ENCODE measurements at regions not wholly inside any gene's neighbourhood (a gene's known extent, or its start where the extent isn't known, plus 50 kb on each side); places are given as distances from the start of the nearest gene placed in this dataset.

GRCh38 chr2:51256736-51257135, 224.8 kb upstream of the NRXN1 start:
- Histone ChIP-seq H2AFZ (ENCODE audit: control insufficient read depth, low read depth, low read length) (no peak overlapping the region), H3K4me1 (ENCODE audit: control insufficient read depth, insufficient read depth, low read length) (no peaks in the 10 kb centered on the region), H4K20me1 (ENCODE audit: control insufficient read depth, insufficient read depth) (no peaks in the 10 kb centered on the region), H3K27ac (ENCODE audit: control insufficient read depth, insufficient read depth) (no peak overlapping the region), H3K36me3 (ENCODE audit: control insufficient read depth in 2 of 2, insufficient read depth in 2 of 2, low read length in 1 of 2) (no peaks in the 10 kb centered on the region), H3K4me3 (no peak overlapping the region), H3K9ac (ENCODE audit: control insufficient read depth, insufficient read depth, low read length) (no peak overlapping the region), H3K27me3 (replicated peaks in 1 of 2; ENCODE audit: control insufficient read depth in 2 of 2, insufficient read depth in 2 of 2, low read length in 1 of 2) (no peaks in the 10 kb centered on the region), H3K4me2 (ENCODE audit: control insufficient read depth, insufficient read depth) (no peak overlapping the region), H3K9me3 (replicated peaks; ENCODE audit: control insufficient read depth, insufficient read depth, low read length) (no peaks in the 10 kb centered on the region), H3K79me2 (ENCODE audit: control insufficient read depth, insufficient read depth, low read length) (no peaks in the 10 kb centered on the region)
- ChIA-PET SMC1A (ENCODE audit: uncharacterized antibody, unreplicated experiment) (interaction anchor here (1.0 kb wide), 1 partner anchor 11 kb away, joined by 3 read pairs; no protein-coding TSS in a partner anchor), CTCF (no interaction called here), RAD21 (ENCODE audit: unreplicated experiment) (no interaction called here), POLR2A (no interaction called here)
- no TSS peak for BruUV-seq (replicated peaks)
- ATAC-seq (no peak), FAIRE-seq (no peak), DNase-seq (ENCODE audit: low read depth, low spot score) (no peak)
- intact Hi-C loops (cut with micrococcal nuclease; ENCODE audit: unreplicated experiment) (no loop called here), in situ Hi-C loops (cut with MboI) (no loop called here)
- TF ChIP-seq RELB (IDR thresholded peaks at IDR 0.05; ENCODE audit: low read depth), result no peak
- WGBS (ENCODE audit: insufficient coverage, insufficient replicate concordance, low lambda C conversion rate, missing lambda C conversion rate), result 37% methylated on average over 5 of the region's 5 CpGs

DNA sequence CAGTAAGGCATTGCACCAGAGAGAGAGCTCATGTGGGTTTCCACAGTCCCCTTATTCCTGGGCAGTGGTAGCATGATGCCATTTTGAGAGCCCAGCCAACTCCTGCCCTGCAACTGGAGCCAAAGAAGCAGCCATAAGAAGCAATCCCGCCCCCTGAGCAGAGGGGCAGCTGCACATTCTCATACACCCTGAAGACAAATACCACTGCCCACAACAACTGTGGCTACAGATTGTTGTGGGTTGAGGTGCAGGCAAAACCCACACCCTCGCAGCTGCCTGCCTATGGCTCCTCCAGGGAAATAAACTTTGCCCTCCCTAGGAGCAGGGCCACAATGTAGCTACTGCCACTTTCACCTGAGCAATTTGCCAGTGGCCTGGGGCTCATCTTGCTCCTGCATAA, 219.4 kb upstream of the NRXN1 start:
- Histone ChIP-seq H3K27me3 (replicated peaks in 1 of 2; ENCODE audit: control insufficient read depth in 2 of 2, insufficient read depth in 2 of 2, low read length in 1 of 2) (no peaks in the 10 kb centered on the region), H3K36me3 (ENCODE audit: control insufficient read depth in 2 of 2, insufficient read depth in 2 of 2, low read length in 1 of 2) (no peaks in the 10 kb centered on the region), H2AFZ (ENCODE audit: control insufficient read depth, low read depth, low read length) (no peak overlapping the region), H3K9ac (ENCODE audit: control insufficient read depth, insufficient read depth, low read length) (no peak overlapping the region), H3K4me3 (no peak overlapping the region), H3K9me3 (replicated peaks; ENCODE audit: control insufficient read depth, insufficient read depth, low read length) (no peaks in the 10 kb centered on the region), H3K27ac (ENCODE audit: control insufficient read depth, insufficient read depth) (no peak overlapping the region), H4K20me1 (ENCODE audit: control insufficient read depth, insufficient read depth) (no peaks in the 10 kb centered on the region), H3K79me2 (ENCODE audit: control insufficient read depth, insufficient read depth, low read length) (no peaks in the 10 kb centered on the region), H3K4me1 (ENCODE audit: control insufficient read depth, insufficient read depth, low read length) (no peaks in the 10 kb centered on the region), H3K4me2 (ENCODE audit: control insufficient read depth, insufficient read depth) (no peak overlapping the region)
- DNase-seq (ENCODE audit: low read depth, low spot score) (no peak), FAIRE-seq (no peak), ATAC-seq (no peak)
- 0% methylated on average over 2 of the region's 2 CpGs for WGBS (ENCODE audit: insufficient coverage, insufficient replicate concordance, low lambda C conversion rate, missing lambda C conversion rate)
- BruUV-seq (replicated peaks), result no TSS peak
- ChIA-PET SMC1A (ENCODE audit: uncharacterized antibody, unreplicated experiment) (no interaction called here), POLR2A (no interaction called here), RAD21 (ENCODE audit: unreplicated experiment) (no interaction called here), CTCF (no interaction called here)
- intact Hi-C loops (cut with micrococcal nuclease; ENCODE audit: unreplicated experiment), result loop anchor here (5.0 kb wide), 1 partner anchor 36 kb away; no protein-coding TSS in a partner anchor
- in situ Hi-C loops (cut with MboI), result no loop called here
- no peak for TF ChIP-seq HCFC1 (IDR thresholded peaks at IDR 0.05; ENCODE audit: low read length)
- no peak for TF ChIP-seq SMC3 (IDR thresholded peaks at IDR 0.05; ENCODE audit: borderline replicate concordance, low read length)
- TF ChIP-seq RAD51 (IDR thresholded peaks at IDR 0.05), result no peak
- no peak for TF ChIP-seq STAT1 (conservative IDR thresholded peaks at IDR 0.05)
- no peak for TF ChIP-seq RUNX3 (IDR thresholded peaks at IDR 0.05; ENCODE audit: low read length)
- TF ChIP-seq HDAC2 (IDR thresholded peaks at IDR 0.05), result no peak
- TF ChIP-seq KAT2A (conservative IDR thresholded peaks at IDR 0.05; ENCODE audit: control insufficient read depth, low read depth, low read length), result no peak
- no peak for TF ChIP-seq TCF12 (IDR thresholded peaks at IDR 0.05; ENCODE audit: low read depth, low read length)
- TF ChIP-seq, protein P1, sequence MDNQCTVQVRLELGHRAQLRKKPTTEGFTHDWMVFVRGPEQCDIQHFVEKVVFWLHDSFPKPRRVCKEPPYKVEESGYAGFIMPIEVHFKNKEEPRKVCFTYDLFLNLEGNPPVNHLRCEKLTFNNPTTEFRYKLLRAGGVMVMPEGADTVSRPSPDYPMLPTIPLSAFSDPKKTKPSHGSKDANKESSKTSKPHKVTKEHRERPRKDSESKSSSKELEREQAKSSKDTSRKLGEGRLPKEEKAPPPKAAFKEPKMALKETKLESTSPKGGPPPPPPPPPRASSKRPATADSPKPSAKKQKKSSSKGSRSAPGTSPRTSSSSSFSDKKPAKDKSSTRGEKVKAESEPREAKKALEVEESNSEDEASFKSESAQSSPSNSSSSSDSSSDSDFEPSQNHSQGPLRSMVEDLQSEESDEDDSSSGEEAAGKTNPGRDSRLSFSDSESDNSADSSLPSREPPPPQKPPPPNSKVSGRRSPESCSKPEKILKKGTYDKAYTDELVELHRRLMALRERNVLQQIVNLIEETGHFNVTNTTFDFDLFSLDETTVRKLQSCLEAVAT (IDR thresholded peaks at IDR 0.05), result no peak
- no peak for TF ChIP-seq IKZF1 (conservative IDR thresholded peaks at IDR 0.05)
- no peak for TF ChIP-seq ESRRA (IDR thresholded peaks at IDR 0.05; ENCODE audit: low read length)
- TF ChIP-seq, protein P2, sequence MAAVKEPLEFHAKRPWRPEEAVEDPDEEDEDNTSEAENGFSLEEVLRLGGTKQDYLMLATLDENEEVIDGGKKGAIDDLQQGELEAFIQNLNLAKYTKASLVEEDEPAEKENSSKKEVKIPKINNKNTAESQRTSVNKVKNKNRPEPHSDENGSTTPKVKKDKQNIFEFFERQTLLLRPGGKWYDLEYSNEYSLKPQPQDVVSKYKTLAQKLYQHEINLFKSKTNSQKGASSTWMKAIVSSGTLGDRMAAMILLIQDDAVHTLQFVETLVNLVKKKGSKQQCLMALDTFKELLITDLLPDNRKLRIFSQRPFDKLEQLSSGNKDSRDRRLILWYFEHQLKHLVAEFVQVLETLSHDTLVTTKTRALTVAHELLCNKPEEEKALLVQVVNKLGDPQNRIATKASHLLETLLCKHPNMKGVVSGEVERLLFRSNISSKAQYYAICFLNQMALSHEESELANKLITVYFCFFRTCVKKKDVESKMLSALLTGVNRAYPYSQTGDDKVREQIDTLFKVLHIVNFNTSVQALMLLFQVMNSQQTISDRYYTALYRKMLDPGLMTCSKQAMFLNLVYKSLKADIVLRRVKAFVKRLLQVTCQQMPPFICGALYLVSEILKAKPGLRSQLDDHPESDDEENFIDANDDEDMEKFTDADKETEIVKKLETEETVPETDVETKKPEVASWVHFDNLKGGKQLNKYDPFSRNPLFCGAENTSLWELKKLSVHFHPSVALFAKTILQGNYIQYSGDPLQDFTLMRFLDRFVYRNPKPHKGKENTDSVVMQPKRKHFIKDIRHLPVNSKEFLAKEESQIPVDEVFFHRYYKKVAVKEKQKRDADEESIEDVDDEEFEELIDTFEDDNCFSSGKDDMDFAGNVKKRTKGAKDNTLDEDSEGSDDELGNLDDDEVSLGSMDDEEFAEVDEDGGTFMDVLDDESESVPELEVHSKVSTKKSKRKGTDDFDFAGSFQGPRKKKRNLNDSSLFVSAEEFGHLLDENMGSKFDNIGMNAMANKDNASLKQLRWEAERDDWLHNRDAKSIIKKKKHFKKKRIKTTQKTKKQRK (IDR thresholded peaks at IDR 0.05; ENCODE audit: low read depth, low read length), result no peak
- TF ChIP-seq PAX8 (IDR thresholded peaks at IDR 0.05), result no peak
- TF ChIP-seq RB1 (IDR thresholded peaks at IDR 0.05; ENCODE audit: borderline replicate concordance), result no peak
